HAP-1 (cell line): ENCODE measurements at regions not wholly inside any gene's neighbourhood (a gene's known extent, or its start where the extent isn't known, plus 50 kb on each side); places are given as distances from the start of the nearest gene placed in this dataset.

Experiments
- DNase-seq, 2 experiments: peaks; one replicate each; pipeline ENCODE4 v3.0.0-alpha.2; 2016 to 2020; ENCODE audit warnings: low spot score in 2 of 2
- H3K27me3 ChIP-seq: fragments of 250-450 bp; sonication (Bioruptor Pico); 2 replicates; pipeline ENCODE4 v1.5.1; 2020; ENCODE audit warnings: low read depth, mild to moderate bottlenecking, moderate library complexity
- H3K36me3 ChIP-seq: fragments of 250-450 bp; sonication (Bioruptor Pico); replicated peaks from 2 replicates; pipeline ENCODE4 v1.5.1; 2020; ENCODE audit warnings: mild to moderate bottlenecking
- H3K4me1 ChIP-seq: fragments of 250-450 bp; sonication (Bioruptor Pico); 2 replicates; pipeline ENCODE4 v1.5.1; 2020; ENCODE audit warnings: mild to moderate bottlenecking
- H3K4me3 ChIP-seq: fragments of 250-450 bp; sonication (Bioruptor Pico); 2 replicates; pipeline ENCODE4 v1.5.1; 2020; ENCODE audit warnings: mild to moderate bottlenecking, moderate library complexity
- H3K9me3 ChIP-seq: fragments of 250-450 bp; sonication (Bioruptor Pico); 2 replicates; pipeline ENCODE4 v1.5.1; 2020; ENCODE audit warnings: mild to moderate bottlenecking, moderate library complexity
- in situ Hi-C: fragments of 300-500 bp; cut with MboI; formaldehyde crosslinking; loops from 3 replicates; pipeline ENCODE4 v1.14.3; 2020; ENCODE audit warnings: low sequenced_read_pairs, inconsistent platforms, mixed read lengths

- in situ Hi-C loops = no loop called here
- Histone ChIP-seq H3K36me3 (no peaks in the 10 kb centered on the region), H3K4me1 (peaks cover 17% of the 10 kb centered on the region), H3K9me3 (no peaks in the 10 kb centered on the region), H3K4me3 (no peak overlapping the region), H3K27me3 (no peaks in the 10 kb centered on the region)
- peak; percentile 54 to 88 for DNase-seq
These were observed 121.8 kb upstream of the CAV2 start for GRCh38 chr7:116377721-116378120.

DNA sequence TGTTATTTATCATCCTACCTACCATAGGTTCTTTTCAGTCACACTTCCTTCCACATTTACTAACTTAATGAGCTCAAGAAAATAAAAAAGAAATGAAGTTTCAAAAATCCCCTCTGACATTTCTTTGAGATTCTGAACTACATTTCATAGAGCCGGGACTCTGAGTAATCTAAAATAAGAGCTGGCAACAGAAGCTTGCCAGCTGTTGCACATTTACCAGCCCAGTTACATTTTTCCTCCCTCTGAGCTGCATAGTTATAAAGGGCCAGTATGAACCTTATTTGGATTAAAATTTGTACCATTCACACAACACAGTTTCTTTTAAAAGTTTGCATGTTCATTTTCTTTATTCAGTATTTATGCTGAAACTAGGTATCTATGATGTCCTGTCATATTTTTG lies 119.5 kb upstream of the CAV2 start:
- Histone ChIP-seq H3K4me3 (no peak overlapping the region), H3K9me3 (no peaks in the 10 kb centered on the region), H3K36me3 (no peaks in the 10 kb centered on the region), H3K4me1 (peaks cover 26% of the 10 kb centered on the region), H3K27me3 (no peaks in the 10 kb centered on the region)
- no peak for DNase-seq
- in situ Hi-C loops = no loop called here

DNA sequence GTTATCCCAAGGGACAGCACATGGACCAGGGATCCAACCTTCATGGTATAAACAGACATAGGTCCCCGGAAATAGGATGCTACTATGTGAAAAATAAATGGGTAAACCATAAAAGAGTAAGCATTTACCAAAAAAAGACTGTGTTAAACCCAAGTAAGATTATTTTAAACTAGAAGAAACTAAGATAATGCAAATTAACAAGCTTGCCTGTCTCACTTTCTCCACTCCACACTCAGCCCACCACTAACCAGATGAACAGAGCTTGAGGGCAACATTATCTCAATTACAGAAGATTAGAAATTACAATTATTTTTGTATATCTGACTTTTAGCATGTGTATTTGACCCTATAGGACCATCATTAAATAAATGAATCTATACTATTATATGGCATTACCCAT lies 117.2 kb upstream of the CAV2 start:
- in situ Hi-C loops = no loop called here
- no peak for DNase-seq
- Histone ChIP-seq H3K4me3 (no peak overlapping the region), H3K27me3 (no peaks in the 10 kb centered on the region), H3K4me1 (peaks cover 28% of the 10 kb centered on the region), H3K9me3 (0 out of 2 replicates have a peak, but pooled peaks cover 2% of the 10 kb centered on the region), H3K36me3 (no peaks in the 10 kb centered on the region)

DNA sequence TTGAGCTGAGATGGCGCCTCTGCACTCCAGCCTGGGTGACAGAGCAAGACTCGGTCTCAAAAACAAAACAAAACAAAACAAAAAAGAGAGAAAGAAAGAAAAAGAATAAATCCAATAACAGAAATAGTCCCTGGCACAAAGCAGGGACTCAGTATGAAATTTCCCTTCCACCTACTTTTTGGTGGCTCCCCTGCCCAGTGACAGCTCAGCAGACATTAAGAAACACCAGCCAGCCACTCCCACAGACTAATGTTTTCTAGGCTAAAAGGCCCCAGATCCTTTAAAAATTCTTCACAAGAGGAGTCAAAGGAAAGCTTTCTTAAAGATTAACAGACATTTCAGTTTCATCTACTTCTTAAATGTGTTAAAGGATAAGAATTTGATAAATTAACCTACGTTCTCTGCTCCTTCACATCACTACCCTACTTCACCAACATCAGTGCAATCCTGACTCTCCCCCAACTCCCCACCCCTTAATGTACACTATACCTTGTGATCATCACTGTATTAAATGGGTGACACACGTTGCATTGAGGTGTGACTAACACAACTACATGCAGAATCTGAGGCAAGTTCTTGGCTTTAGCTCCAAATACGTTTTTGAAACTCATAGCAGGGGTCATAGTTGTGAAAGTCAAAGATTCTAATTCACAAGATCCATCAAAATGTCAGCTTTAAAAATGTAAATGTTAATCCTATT lies 114.5 kb upstream of the CAV2 start:
- Histone ChIP-seq H3K4me1 (peaks cover 13% of the 10 kb centered on the region), H3K36me3 (no peaks in the 10 kb centered on the region), H3K9me3 (0 out of 2 replicates have a peak, but pooled peaks cover 2% of the 10 kb centered on the region), H3K4me3 (no peak overlapping the region), H3K27me3 (no peaks in the 10 kb centered on the region)
- peak in 1 of 2 experiments; percentile 83 for DNase-seq
- in situ Hi-C loops = no loop called here

DNA sequence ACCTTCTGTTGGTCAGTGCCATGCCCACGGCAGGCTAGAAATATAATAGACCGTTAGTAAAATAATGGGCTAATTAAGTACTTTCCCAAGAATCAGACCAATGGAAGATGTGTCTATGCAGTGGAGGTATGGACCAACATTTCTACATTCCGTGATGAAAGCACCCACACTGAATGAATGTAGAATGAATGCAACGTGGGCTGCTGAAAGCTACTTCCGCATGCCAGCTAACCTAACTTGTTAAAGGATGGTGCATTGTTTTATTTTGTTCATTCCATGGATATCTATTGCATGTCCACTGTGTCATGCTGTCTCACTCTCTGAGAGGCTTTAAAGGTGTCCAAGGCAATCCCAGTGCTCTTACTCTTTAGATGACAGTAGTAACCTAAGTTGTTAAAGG lies 112.9 kb upstream of the CAV2 start:
- no peaks in the 10 kb centered on the region for H3K36me3 ChIP-seq
- H3K4me1 ChIP-seq = peaks cover 13% of the 10 kb centered on the region
- H3K27me3 ChIP-seq = no peaks in the 10 kb centered on the region
- 0 out of 2 replicates have a peak, but pooled peaks cover 2% of the 10 kb centered on the region for H3K9me3 ChIP-seq
- in situ Hi-C loops = no loop called here
- DNase-seq = no peak
- H3K4me3 ChIP-seq = no peak overlapping the region

DNA sequence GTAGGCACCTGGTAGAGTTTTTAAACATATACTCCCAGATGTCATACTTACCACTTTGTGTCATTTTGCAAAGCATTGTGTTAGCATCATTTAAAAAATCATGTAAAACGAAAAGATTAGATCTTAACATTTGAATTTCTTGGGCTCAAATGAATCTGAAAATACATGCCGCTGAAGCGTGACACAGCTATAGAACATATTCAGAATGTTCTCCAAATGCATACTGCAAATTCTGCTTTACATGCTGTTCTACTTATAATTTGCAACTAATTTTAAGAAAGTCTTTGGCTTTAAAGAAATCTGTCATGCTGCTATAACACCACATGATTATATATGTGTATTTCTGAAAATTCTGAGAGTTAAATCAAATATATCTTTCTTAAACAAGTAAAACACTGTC lies 109.2 kb upstream of the CAV2 start:
- Histone ChIP-seq H3K4me1 (peaks cover under 1% of the 10 kb centered on the region), H3K4me3 (no peak overlapping the region), H3K36me3 (no peaks in the 10 kb centered on the region), H3K9me3 (0 out of 2 replicates have a peak, but pooled peaks cover 2% of the 10 kb centered on the region), H3K27me3 (no peaks in the 10 kb centered on the region)
- in situ Hi-C loops = no loop called here
- no peak for DNase-seq

DNA sequence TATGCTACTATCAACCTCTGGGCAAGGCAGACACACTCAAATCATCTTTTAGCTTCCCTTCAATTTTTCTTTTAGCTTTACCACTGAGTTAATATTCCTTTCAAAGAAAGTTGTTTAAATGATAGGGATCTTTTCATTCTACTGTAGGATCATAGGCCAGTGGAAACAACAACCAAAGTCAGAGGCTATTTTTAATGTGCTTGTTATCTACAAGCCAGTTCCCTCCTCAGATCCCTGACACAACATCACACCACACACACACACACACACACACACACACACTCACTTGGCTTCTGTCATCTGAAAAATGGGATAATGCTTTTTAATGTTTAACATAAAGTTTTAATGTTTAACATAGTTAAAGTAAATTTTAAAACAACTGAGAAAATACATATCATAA lies 106.7 kb upstream of the CAV2 start:
- DNase-seq = no peak
- in situ Hi-C loops = no loop called here
- no peak overlapping the region for H3K4me3 ChIP-seq
- H3K4me1 ChIP-seq = no peaks in the 10 kb centered on the region
- H3K9me3 ChIP-seq = no peaks in the 10 kb centered on the region
- H3K36me3 ChIP-seq = no peaks in the 10 kb centered on the region
- no peaks in the 10 kb centered on the region for H3K27me3 ChIP-seq

- in situ Hi-C loops = no loop called here
These were observed 105.9 kb upstream of the CAV2 start for GRCh38 chr7:116393654-116394053.

DNA sequence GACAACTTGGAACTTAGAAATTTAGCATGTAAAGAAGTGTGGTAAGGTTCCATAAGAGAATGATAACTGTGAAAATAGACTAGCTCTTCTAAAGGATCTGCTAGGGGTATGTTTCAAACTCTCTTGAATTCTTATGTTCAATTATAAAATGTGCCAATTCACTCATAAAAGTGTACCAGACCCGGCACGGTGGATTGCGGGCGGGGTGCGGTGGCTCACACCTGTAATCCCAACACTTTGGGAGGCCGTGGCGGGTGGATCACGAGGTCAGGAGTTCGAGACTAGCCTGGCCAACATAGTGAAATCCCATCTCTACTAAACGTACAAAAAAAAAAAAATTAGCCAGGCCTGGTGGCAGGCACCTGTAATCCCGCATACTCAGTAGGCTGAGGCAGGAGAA lies 105.4 kb upstream of the CAV2 start:
- DNase-seq = no peak
- Histone ChIP-seq H3K4me3 (no peak overlapping the region), H3K4me1 (no peaks in the 10 kb centered on the region), H3K36me3 (no peaks in the 10 kb centered on the region), H3K9me3 (no peaks in the 10 kb centered on the region), H3K27me3 (no peaks in the 10 kb centered on the region)
- in situ Hi-C loops = no loop called here

More at GRCh38 chr7:116393654-116394053, 105.9 kb upstream of the CAV2 start:
- H3K9me3 ChIP-seq = no peaks in the 10 kb centered on the region
- no peaks in the 10 kb centered on the region for H3K4me1 ChIP-seq
- no peak overlapping the region for H3K4me3 ChIP-seq
- no peaks in the 10 kb centered on the region for H3K27me3 ChIP-seq
- DNase-seq = no peak
- no peaks in the 10 kb centered on the region for H3K36me3 ChIP-seq

GRCh38 chr7:116395141-116395791 lies 104.3 kb upstream of the CAV2 start:
- DNase-seq = no peak
- H3K27me3 ChIP-seq = no peaks in the 10 kb centered on the region
- in situ Hi-C loops = no loop called here
- H3K4me3 ChIP-seq = no peak overlapping the region
- H3K9me3 ChIP-seq = no peaks in the 10 kb centered on the region
- H3K36me3 ChIP-seq = no peaks in the 10 kb centered on the region
- H3K4me1 ChIP-seq = no peaks in the 10 kb centered on the region

DNA sequence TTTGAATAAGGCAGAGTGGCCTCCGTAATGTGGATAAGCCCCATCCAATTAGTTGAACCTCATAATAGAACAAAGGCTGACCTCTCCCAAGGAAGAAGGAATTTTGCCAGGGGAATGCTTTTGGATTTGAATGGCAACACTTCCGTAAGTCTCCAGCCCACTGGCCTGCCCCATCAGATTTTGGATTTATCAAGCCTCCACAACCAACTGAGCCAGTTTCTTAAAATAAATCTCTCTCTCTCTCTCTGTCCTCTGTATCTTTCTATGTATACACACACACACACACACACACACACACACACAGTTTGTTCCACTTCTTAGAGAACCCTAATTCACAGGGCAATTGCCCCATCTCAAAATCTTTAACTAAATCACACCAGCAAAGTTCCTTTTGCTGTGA lies 100.9 kb upstream of the CAV2 start:
- in situ Hi-C loops = no loop called here
- H3K27me3 ChIP-seq = no peaks in the 10 kb centered on the region
- H3K9me3 ChIP-seq = no peaks in the 10 kb centered on the region
- no peaks in the 10 kb centered on the region for H3K4me1 ChIP-seq
- no peak for DNase-seq
- H3K36me3 ChIP-seq = no peaks in the 10 kb centered on the region
- H3K4me3 ChIP-seq = no peak overlapping the region

DNA sequence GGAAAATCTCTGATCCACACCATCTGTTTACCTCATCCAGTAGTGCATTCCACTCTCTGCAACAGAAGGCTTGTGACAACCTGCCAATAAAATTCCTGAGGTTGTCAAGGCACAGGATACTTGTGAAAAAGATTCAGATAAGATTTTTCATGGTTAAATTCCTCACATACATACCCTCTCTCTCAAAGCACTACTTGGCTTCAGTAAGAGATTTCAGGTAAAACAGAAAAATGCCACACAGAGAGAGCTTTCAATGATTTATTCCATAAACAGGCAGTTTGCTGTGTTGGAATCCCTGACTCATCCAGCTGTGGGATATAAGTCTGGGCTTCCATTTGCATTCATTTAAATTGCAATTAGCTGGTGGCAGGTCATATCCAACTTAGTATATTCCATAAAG lies 99.7 kb upstream of the CAV2 start:
- Histone ChIP-seq H3K27me3 (no peaks in the 10 kb centered on the region), H3K9me3 (no peaks in the 10 kb centered on the region), H3K36me3 (no peaks in the 10 kb centered on the region), H3K4me3 (no peak overlapping the region), H3K4me1 (no peaks in the 10 kb centered on the region)
- in situ Hi-C loops = no loop called here
- no peak for DNase-seq

DNA sequence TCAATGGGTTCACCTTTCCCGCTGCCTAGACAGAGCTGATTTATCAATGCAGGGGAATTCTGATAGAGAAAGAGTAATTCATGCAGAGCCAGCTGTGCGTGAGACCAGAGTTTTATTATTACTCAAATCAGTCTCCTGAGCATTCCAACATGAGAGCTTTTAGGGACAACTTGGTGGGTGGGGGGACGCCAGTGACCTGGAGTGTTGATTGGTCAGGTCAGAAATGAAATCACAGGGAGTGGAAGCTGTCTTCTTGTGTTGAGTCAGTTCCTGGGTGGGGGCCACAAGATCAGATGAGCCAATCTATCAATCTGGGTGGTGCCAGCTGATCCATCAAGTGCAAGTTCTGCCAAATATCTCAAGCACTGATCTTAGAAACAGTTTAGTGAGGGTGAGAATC lies 99.0 kb upstream of the CAV2 start:
- Histone ChIP-seq H3K36me3 (no peaks in the 10 kb centered on the region), H3K4me1 (no peaks in the 10 kb centered on the region), H3K27me3 (no peaks in the 10 kb centered on the region), H3K4me3 (no peak overlapping the region), H3K9me3 (no peaks in the 10 kb centered on the region)
- in situ Hi-C loops = no loop called here
- no peak for DNase-seq

DNA sequence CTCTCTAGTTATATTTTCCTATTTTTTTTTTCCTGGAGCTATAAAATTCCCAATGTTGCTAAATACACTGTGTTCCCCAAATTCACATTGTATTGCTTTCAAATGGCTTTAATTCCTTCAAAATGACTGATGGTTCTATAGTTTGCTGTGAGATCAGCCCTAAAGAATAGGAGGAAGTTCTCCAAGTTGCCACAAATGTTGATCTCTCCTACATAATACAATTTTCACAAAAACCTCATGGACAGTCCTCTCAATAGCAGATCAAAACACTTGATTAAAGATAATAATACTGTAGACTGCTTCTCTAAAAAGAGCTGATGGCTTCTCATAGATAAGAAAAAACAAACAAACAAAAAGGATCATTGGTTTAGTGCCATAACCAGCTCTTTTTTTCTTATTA lies 97.8 kb upstream of the CAV2 start:
- no peak overlapping the region for H3K4me3 ChIP-seq
- DNase-seq = no peak
- in situ Hi-C loops = no loop called here
- no peaks in the 10 kb centered on the region for H3K27me3 ChIP-seq
- no peaks in the 10 kb centered on the region for H3K4me1 ChIP-seq
- H3K9me3 ChIP-seq = no peaks in the 10 kb centered on the region
- no peaks in the 10 kb centered on the region for H3K36me3 ChIP-seq
